DOHH2 (cell line): ENCODE measurements at regions not wholly inside any gene's neighbourhood (a gene's known extent, or its start where the extent isn't known, plus 50 kb on each side); places are given as distances from the start of the nearest gene placed in this dataset.

Experiments used
- H3F3A ChIP-seq: fragments of 200-600 bp; sonication (generic), shearing (Covaris generic); 2 replicates; pipeline ENCODE4 v1.6.0; 2016; ENCODE audit warnings: antibody characterized with exemption, mild to moderate bottlenecking; ENCODE audit not compliant: control insufficient read depth, insufficient read depth
- H3K27ac ChIP-seq: fragments of 200-600 bp; sonication (generic); 2 replicates; pipeline ENCODE4 v1.5.1; 2014; ENCODE audit warnings: low read depth, mild to moderate bottlenecking, low read length, moderate library complexity
- H3K27me3 ChIP-seq: fragments of 200-600 bp; sonication (generic); 2 replicates; pipeline ENCODE4 v1.6.1; 2014; ENCODE audit warnings: mild to moderate bottlenecking, low read length, mixed read lengths; ENCODE audit not compliant: control insufficient read depth
- H3K36me3 ChIP-seq: fragments of 200-600 bp; sonication (generic); 2 replicates; pipeline ENCODE4 v1.6.1; 2014; ENCODE audit warnings: mild to moderate bottlenecking, low read length, moderate library complexity, mixed read lengths; ENCODE audit not compliant: control insufficient read depth
- H3K4me1 ChIP-seq: fragments of 200-600 bp; sonication (generic); 2 replicates; pipeline ENCODE4 v1.6.1; 2014; ENCODE audit warnings: mild to moderate bottlenecking, low read length, mixed read lengths; ENCODE audit not compliant: control insufficient read depth
- H3K4me2 ChIP-seq: fragments of 200-600 bp; sonication (generic); 2 replicates; pipeline ENCODE4 v1.6.0; 2014; ENCODE audit warnings: mild to moderate bottlenecking, low read length, moderate library complexity
- H3K4me3 ChIP-seq: fragments of 200-600 bp; sonication (generic); 2 replicates; pipeline ENCODE4 v1.5.1; 2014; ENCODE audit warnings: mild to moderate bottlenecking, low read length, mixed read lengths
- H3K79me2 ChIP-seq: fragments of 200-600 bp; sonication (generic); 2 replicates; pipeline ENCODE4 v1.6.1; 2014; ENCODE audit warnings: mild to moderate bottlenecking, low read length, mixed read lengths; ENCODE audit not compliant: control insufficient read depth
- H3K9me2 ChIP-seq: fragments of 200-600 bp; sonication (generic); replicated peaks from 2 replicates; pipeline ENCODE4 v1.6.1; 2014; ENCODE audit warnings: mild to moderate bottlenecking, low read length, mixed read lengths; ENCODE audit not compliant: control insufficient read depth
- H3K9me3 ChIP-seq: fragments of 200-600 bp; sonication (generic); 2 replicates; pipeline ENCODE4 v1.6.1; 2014; ENCODE audit warnings: antibody characterized with exemption, low read length, mixed read lengths; ENCODE audit not compliant: control insufficient read depth, insufficient read depth
- H4K20me1 ChIP-seq: fragments of 200-600 bp; sonication (generic); 2 replicates; pipeline ENCODE4 v1.6.0; 2014; ENCODE audit warnings: low read depth, mild to moderate bottlenecking, antibody characterized with exemption, low read length, moderate library complexity; ENCODE audit not compliant: control insufficient read depth, insufficient read depth
- EZH2phosphoT487 ChIP-seq: fragments of 200-600 bp; sonication (generic); IDR thresholded peaks from 2 replicates; pipeline ENCODE4 v1.6.1; 2017; ENCODE audit warnings: borderline replicate concordance, mild to moderate bottlenecking, antibody characterized with exemption, low read length, moderate library complexity, mixed read lengths
- TF ChIP-seq, protein P1 (sequence below): fragments of 200-600 bp; sonication (generic); IDR thresholded peaks from one replicate; pipeline ENCODE4 v1.5.1; 2014; ENCODE audit warnings: antibody characterized with exemption, mild to moderate bottlenecking, low read depth, low read length; ENCODE audit not compliant: poor library complexity, severe bottlenecking

DNA sequence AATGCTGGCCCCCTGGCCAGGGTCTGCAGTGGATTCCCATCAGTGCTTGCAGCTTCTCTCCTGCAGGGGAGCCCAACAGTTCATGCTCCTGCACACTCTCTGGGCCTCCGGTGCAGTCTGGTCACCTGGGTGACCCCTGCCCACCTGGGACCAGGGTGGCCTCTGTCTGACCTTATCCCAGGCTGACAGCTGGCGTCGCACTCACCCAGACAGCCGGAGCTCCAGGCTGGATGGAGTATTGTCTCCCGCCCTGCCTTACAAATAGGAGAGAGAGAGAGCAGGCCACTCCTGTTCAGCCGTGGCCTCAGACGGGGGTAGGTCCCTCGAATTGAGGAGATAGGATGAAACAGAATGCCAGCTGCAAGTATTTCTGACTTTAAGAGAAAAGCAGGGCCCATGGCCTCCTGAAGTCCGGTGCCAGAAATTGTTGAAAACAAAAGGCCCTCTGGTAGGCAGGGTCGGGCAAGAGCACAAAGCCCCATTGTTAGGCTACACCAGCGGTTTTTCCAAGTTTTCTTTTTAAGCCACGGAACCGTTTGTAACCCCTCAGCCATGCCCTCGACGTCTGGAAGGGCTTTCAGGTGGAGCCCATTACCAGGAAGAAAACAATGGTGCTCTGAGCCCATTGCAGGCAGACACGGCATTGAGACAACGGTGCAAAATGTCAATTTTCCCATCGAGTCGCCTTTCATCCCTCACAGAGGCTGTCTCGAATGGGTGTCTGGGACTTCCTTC, 258.4 kb downstream of the BCL11A start:
- Histone ChIP-seq H3K27ac (no peak overlapping the region), H3K4me2 (no peak overlapping the region), H3K9me2 (no peaks in the 10 kb centered on the region), H4K20me1 (no peaks in the 10 kb centered on the region), H3K36me3 (no peaks in the 10 kb centered on the region), H3K9me3 (no peaks in the 10 kb centered on the region), H3K4me1 (no peaks in the 10 kb centered on the region), H3K79me2 (no peaks in the 10 kb centered on the region), H3F3A (no peaks in the 10 kb centered on the region), H3K27me3 (no peaks in the 10 kb centered on the region), H3K4me3 (no peak overlapping the region)
- no peak for TF ChIP-seq EZH2phosphoT487
- TF ChIP-seq, protein P1, sequence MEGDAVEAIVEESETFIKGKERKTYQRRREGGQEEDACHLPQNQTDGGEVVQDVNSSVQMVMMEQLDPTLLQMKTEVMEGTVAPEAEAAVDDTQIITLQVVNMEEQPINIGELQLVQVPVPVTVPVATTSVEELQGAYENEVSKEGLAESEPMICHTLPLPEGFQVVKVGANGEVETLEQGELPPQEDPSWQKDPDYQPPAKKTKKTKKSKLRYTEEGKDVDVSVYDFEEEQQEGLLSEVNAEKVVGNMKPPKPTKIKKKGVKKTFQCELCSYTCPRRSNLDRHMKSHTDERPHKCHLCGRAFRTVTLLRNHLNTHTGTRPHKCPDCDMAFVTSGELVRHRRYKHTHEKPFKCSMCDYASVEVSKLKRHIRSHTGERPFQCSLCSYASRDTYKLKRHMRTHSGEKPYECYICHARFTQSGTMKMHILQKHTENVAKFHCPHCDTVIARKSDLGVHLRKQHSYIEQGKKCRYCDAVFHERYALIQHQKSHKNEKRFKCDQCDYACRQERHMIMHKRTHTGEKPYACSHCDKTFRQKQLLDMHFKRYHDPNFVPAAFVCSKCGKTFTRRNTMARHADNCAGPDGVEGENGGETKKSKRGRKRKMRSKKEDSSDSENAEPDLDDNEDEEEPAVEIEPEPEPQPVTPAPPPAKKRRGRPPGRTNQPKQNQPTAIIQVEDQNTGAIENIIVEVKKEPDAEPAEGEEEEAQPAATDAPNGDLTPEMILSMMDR = no peak

DNA sequence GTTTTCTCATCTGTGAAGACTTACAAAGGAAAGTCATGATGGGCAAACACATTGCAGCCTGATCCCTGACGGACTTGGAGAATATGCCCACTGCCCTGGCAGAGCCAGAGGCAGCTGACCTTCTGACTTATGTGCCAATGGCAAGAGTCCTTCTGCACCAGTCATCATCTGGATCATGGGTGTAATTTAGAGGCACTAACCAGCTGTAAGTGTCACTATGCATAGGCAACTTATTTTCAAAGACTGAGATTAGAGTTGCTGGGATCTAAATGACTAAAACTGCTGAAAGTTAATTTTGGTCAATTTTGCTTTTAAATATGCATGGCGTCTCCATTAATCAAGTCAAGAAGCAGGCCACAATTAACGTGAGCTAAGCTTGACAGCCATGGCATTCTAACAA, 261.2 kb downstream of the BCL11A start:
- Histone ChIP-seq H3K36me3 (no peaks in the 10 kb centered on the region), H3K4me1 (no peaks in the 10 kb centered on the region), H3F3A (no peaks in the 10 kb centered on the region), H3K9me2 (no peaks in the 10 kb centered on the region), H3K27ac (no peak overlapping the region), H3K79me2 (no peaks in the 10 kb centered on the region), H3K4me2 (no peak overlapping the region), H3K9me3 (no peaks in the 10 kb centered on the region), H3K4me3 (no peak overlapping the region), H4K20me1 (no peaks in the 10 kb centered on the region), H3K27me3 (no peaks in the 10 kb centered on the region)
- TF ChIP-seq, protein P1 = no peak
- no peak for TF ChIP-seq EZH2phosphoT487

DNA sequence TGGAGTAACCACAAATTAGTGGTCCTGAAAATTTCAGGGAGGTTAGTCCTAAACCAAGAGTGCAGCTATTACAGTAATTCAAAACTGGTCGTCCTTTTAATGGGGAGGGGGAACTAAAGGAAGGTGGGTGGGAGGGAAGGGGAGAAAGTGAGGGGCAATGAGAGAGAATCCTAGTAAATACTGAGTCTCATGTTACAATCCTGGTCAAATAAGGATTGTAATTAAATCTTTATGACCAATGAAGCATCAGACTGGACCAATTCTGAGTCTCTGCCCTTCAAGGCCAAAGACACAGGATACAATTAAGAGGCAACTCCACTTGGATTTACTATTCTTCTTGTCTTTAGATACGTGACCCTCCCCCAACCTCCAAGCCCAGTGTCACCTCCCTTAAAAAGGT, 262.9 kb downstream of the BCL11A start:
- Histone ChIP-seq H3K9me3 (no peaks in the 10 kb centered on the region), H3K4me2 (no peak overlapping the region), H3K27me3 (no peaks in the 10 kb centered on the region), H3K4me3 (no peak overlapping the region), H4K20me1 (no peaks in the 10 kb centered on the region), H3K36me3 (no peaks in the 10 kb centered on the region), H3F3A (no peaks in the 10 kb centered on the region), H3K79me2 (no peaks in the 10 kb centered on the region), H3K4me1 (no peaks in the 10 kb centered on the region), H3K9me2 (no peaks in the 10 kb centered on the region), H3K27ac (no peak overlapping the region)
- TF ChIP-seq EZH2phosphoT487 = no peak
- TF ChIP-seq, protein P1 = no peak
